Activated CD8-positive, alpha-beta memory T cell treated with anti-CD3 and anti-CD28 coated beads for 36 hours (primary cell): ENCODE measurements at regions not wholly inside any gene's neighbourhood (a gene's known extent, or its start where the extent isn't known, plus 50 kb on each side); places are given as distances from the start of the nearest gene placed in this dataset.
"Not testable (repeated sequence)": the region's sequence is repeated elsewhere in the genome, so short reads cannot be mapped to it uniquely, and the experiment has no call there.

Experiments
- CTCF ChIA-PET: fragments of 350-600 bp; sonication (Branson Sonifier 250); formaldehyde crosslinking; loops from one replicate; lab custom pipeline; 2021; ENCODE audit warnings: antibody characterized with exemption; lab: Charles Lee
- POLR2A ChIA-PET: fragments of 350-600 bp; sonication (Branson Sonifier 250); formaldehyde crosslinking; loops from one replicate; lab custom pipeline; 2021; ENCODE audit warnings: antibody characterized with exemption; lab: Charles Lee

- CTCF ChIA-PET, POLR2A ChIA-PET: not testable (repeated sequence)
Measured at GRCh38 chr2:184327805-184328204, 270.5 kb upstream of the ZNF804A start.

GRCh38 chr2:184330561-184330960 lies 267.8 kb upstream of the ZNF804A start:
- POLR2A ChIA-PET, CTCF ChIA-PET: not testable (repeated sequence)

GRCh38 chr2:184336688-184337087 lies 261.6 kb upstream of the ZNF804A start:
- CTCF ChIA-PET, result no interaction called here
- POLR2A ChIA-PET, result no interaction called here

- CTCF ChIA-PET, result interaction anchor here (0.7 kb wide), 1 partner anchor 259 kb away, joined by 3 read pairs; no protein-coding TSS in a partner anchor
- POLR2A ChIA-PET, result no interaction called here
Measured at GRCh38 chr2:184338771-184339170, 259.6 kb upstream of the ZNF804A start.

- CTCF ChIA-PET, result no interaction called here
- POLR2A ChIA-PET, result no interaction called here
Measured at GRCh38 chr2:184339966-184340365, 258.4 kb upstream of the ZNF804A start.

GRCh38 chr2:184346338-184346862 lies 251.9 kb upstream of the ZNF804A start:
- ChIA-PET POLR2A (no interaction called here), CTCF (no interaction called here)

GRCh38 chr2:184351126-184351525 lies 247.2 kb upstream of the ZNF804A start:
- POLR2A ChIA-PET, result no interaction called here
- CTCF ChIA-PET, result no interaction called here

- CTCF ChIA-PET, result no interaction called here
- POLR2A ChIA-PET, result no interaction called here
Measured at GRCh38 chr2:184357033-184357432, 241.3 kb upstream of the ZNF804A start.

GRCh38 chr2:184359379-184359778 lies 238.9 kb upstream of the ZNF804A start:
- CTCF ChIA-PET, result no interaction called here
- POLR2A ChIA-PET, result no interaction called here

- ChIA-PET POLR2A (no interaction called here), CTCF (no interaction called here)
Measured at GRCh38 chr2:184363213-184363612, 235.1 kb upstream of the ZNF804A start.

GRCh38 chr2:184367211-184367610 lies 231.1 kb upstream of the ZNF804A start:
- CTCF ChIA-PET, result interaction anchor here (0.6 kb wide), 1 partner anchor 1016 kb away, joined by 3 read pairs; no protein-coding TSS in a partner anchor
- POLR2A ChIA-PET, result no interaction called here

- CTCF ChIA-PET, result no interaction called here
- POLR2A ChIA-PET, result no interaction called here
Measured at GRCh38 chr2:184369307-184369706, 229.0 kb upstream of the ZNF804A start.

- POLR2A ChIA-PET, result no interaction called here
Measured at GRCh38 chr2:184370954-184371353, 227.4 kb upstream of the ZNF804A start.

GRCh38 chr2:184371641-184372040 lies 226.7 kb upstream of the ZNF804A start:
- CTCF ChIA-PET, result no interaction called here
- POLR2A ChIA-PET, result no interaction called here

More at GRCh38 chr2:184370954-184371353, 227.4 kb upstream of the ZNF804A start:
- CTCF ChIA-PET, result no interaction called here

GRCh38 chr2:184372484-184372883 lies 225.8 kb upstream of the ZNF804A start:
- POLR2A ChIA-PET, result no interaction called here

GRCh38 chr2:184394642-184395041 lies 203.7 kb upstream of the ZNF804A start:
- CTCF ChIA-PET, result no interaction called here

More at GRCh38 chr2:184372484-184372883, 225.8 kb upstream of the ZNF804A start:
- CTCF ChIA-PET, result no interaction called here

GRCh38 chr2:184402381-184402780 lies 195.9 kb upstream of the ZNF804A start:
- CTCF ChIA-PET, result no interaction called here
- POLR2A ChIA-PET, result no interaction called here

More at GRCh38 chr2:184394642-184395041, 203.7 kb upstream of the ZNF804A start:
- POLR2A ChIA-PET, result no interaction called here

- CTCF ChIA-PET, POLR2A ChIA-PET: not testable (repeated sequence)
Measured at GRCh38 chr2:184407041-184407630, 191.2 kb upstream of the ZNF804A start.

- ChIA-PET CTCF (no interaction called here), POLR2A (no interaction called here)
Measured at GRCh38 chr2:184410160-184410559, 188.2 kb upstream of the ZNF804A start.

- ChIA-PET CTCF (no interaction called here), POLR2A (no interaction called here)
Measured at GRCh38 chr2:184413221-184413620, 185.1 kb upstream of the ZNF804A start.

GRCh38 chr2:184413671-184414229 lies 184.6 kb upstream of the ZNF804A start:
- CTCF ChIA-PET, result no interaction called here
- POLR2A ChIA-PET, result no interaction called here
